Keratinocyte (primary cell): ENCODE measurements at regions not wholly inside any gene's neighbourhood (a gene's known extent, or its start where the extent isn't known, plus 50 kb on each side); places are given as distances from the start of the nearest gene placed in this dataset.

Source experiments
- DNase-seq: peaks from one replicate; pipeline ENCODE4 v3.0.0-alpha.2; 2011; ENCODE audit warnings: low read depth, missing footprints, low spot score
- FAIRE-seq: peaks from 2 replicates; lab custom pipeline; 2011; peaks lifted over from hg19 to GRCh38; lab: Jason Lieb, UNC
- H2AFZ ChIP-seq: 2 replicates; pipeline ENCODE4 v1.6.0; 2012; ENCODE audit warnings: low read length, control low read depth, inconsistent platforms; ENCODE audit not compliant: control insufficient read depth
- H3K27ac ChIP-seq: 2 replicates; pipeline ENCODE4 v1.5.1; 2011; ENCODE audit warnings: low read length; ENCODE audit not compliant: control insufficient read depth, insufficient read depth
- H3K27me3 ChIP-seq: 3 replicates; pipeline ENCODE4 v1.6.0; 2011; ENCODE audit warnings: low read length; ENCODE audit not compliant: control insufficient read depth, insufficient read depth; ENCODE audit errors: extremely low read depth
- H3K36me3 ChIP-seq, 2 experiments: 2 replicates in 1 of 2; 3 replicates in 1 of 2; pipeline ENCODE4 v1.5.1; 2011; ENCODE audit warnings: low read length in 2 of 2, mild to moderate bottlenecking in 1 of 2; ENCODE audit not compliant: control insufficient read depth in 2 of 2, insufficient read depth in 2 of 2; ENCODE audit errors: extremely low read depth in 1 of 2
- H3K4me1 ChIP-seq: 3 replicates; pipeline ENCODE4 v1.5.1; 2011; ENCODE audit warnings: low read length; ENCODE audit not compliant: control insufficient read depth, insufficient read depth; ENCODE audit errors: extremely low read depth
- H3K4me2 ChIP-seq: 3 replicates; pipeline ENCODE4 v1.6.0; 2011; ENCODE audit warnings: low read depth, low read length; ENCODE audit not compliant: control insufficient read depth, insufficient read depth; ENCODE audit errors: extremely low read depth
- H3K4me3 ChIP-seq, 3 experiments: fragments of 200-600 bp in 1 of 3; sonication (generic) in 1 of 3; 2 replicates in 2 of 3; 3 replicates in 1 of 3; pipeline ENCODE4 v1.5.1; 2011 to 2016; ENCODE audit warnings: low read length in 3 of 3, mild to moderate bottlenecking in 3 of 3, control low read depth in 2 of 3, inconsistent platforms in 1 of 3, low read depth in 1 of 3, mixed read lengths in 1 of 3, mixed run types in 1 of 3, moderate library complexity in 1 of 3; ENCODE audit not compliant: control insufficient read depth in 2 of 3, insufficient read depth in 2 of 3; ENCODE audit errors: extremely low read depth in 1 of 3
- H3K79me2 ChIP-seq: 2 replicates; pipeline ENCODE4 v1.6.0; 2012; ENCODE audit warnings: low read length; ENCODE audit not compliant: control insufficient read depth, insufficient read depth
- H3K9ac ChIP-seq: 3 replicates; pipeline ENCODE4 v1.6.0; 2011; ENCODE audit warnings: low read length; ENCODE audit not compliant: control insufficient read depth, insufficient read depth; ENCODE audit errors: extremely low read depth
- H3K9me1 ChIP-seq: 3 replicates; pipeline ENCODE4 v1.6.0; 2011; ENCODE audit warnings: low read length; ENCODE audit not compliant: control insufficient read depth, insufficient read depth; ENCODE audit errors: extremely low read depth
- H3K9me3 ChIP-seq: 2 replicates; pipeline ENCODE4 v1.5.1; 2012; ENCODE audit warnings: low read depth, low read length; ENCODE audit not compliant: control insufficient read depth
- H4K20me1 ChIP-seq: 3 replicates; pipeline ENCODE4 v1.6.0; 2011; ENCODE audit warnings: low read length; ENCODE audit not compliant: control insufficient read depth, insufficient read depth; ENCODE audit errors: extremely low read depth
- EZH2 ChIP-seq: IDR thresholded peaks from one replicate; pipeline ENCODE4 v1.6.1; 2012; ENCODE audit warnings: inconsistent platforms, mild to moderate bottlenecking, low read length, moderate library complexity
- dilution Hi-C: fragments of 300-500 bp; cut with MboI; formaldehyde crosslinking; loops from one replicate; pipeline ENCODE4 v1.7.0; 2020; ENCODE audit warnings: low sequenced_read_pairs; ENCODE audit not compliant: extremely low pct_ligation_motif_present
- TF ChIP-seq, protein P1 (sequence below), 3 experiments: IDR thresholded peaks in 1 of 3; conservative IDR thresholded peaks in 1 of 3; optimal IDR thresholded peaks in 1 of 3; 2 replicates in 2 of 3; 3 replicates in 1 of 3; pipeline versions ENCODE3 to v1.5.1; 2011; ENCODE audit warnings: low read length in 3 of 3, mild to moderate bottlenecking in 3 of 3, moderate library complexity in 2 of 3, control low read depth in 1 of 3, inconsistent platforms in 1 of 3; ENCODE audit not compliant: insufficient read depth in 2 of 3; ENCODE audit errors: extremely low read depth in 1 of 3

- Histone ChIP-seq H3K4me2 (no peak overlapping the region), H3K4me3 (no peak overlapping the region), H3K27ac (no peak overlapping the region), H3K27me3 (no peaks in the 10 kb centered on the region), H3K36me3 (no peaks in the 10 kb centered on the region), H3K9ac (no peak overlapping the region), H4K20me1 (no peaks in the 10 kb centered on the region), H2AFZ (no peak overlapping the region), H3K4me1 (no peaks in the 10 kb centered on the region), H3K9me3 (no peaks in the 10 kb centered on the region), H3K9me1 (no peaks in the 10 kb centered on the region), H3K79me2 (no peaks in the 10 kb centered on the region)
- DNase-seq (no peak), FAIRE-seq (no peak)
- no peak for TF ChIP-seq EZH2
- TF ChIP-seq, protein P1, sequence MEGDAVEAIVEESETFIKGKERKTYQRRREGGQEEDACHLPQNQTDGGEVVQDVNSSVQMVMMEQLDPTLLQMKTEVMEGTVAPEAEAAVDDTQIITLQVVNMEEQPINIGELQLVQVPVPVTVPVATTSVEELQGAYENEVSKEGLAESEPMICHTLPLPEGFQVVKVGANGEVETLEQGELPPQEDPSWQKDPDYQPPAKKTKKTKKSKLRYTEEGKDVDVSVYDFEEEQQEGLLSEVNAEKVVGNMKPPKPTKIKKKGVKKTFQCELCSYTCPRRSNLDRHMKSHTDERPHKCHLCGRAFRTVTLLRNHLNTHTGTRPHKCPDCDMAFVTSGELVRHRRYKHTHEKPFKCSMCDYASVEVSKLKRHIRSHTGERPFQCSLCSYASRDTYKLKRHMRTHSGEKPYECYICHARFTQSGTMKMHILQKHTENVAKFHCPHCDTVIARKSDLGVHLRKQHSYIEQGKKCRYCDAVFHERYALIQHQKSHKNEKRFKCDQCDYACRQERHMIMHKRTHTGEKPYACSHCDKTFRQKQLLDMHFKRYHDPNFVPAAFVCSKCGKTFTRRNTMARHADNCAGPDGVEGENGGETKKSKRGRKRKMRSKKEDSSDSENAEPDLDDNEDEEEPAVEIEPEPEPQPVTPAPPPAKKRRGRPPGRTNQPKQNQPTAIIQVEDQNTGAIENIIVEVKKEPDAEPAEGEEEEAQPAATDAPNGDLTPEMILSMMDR (optimal IDR thresholded peaks at IDR 0.05 in 1 of 3, IDR thresholded peaks at IDR 0.05 in 1 of 3, conservative IDR thresholded peaks at IDR 0.05 in 1 of 3; ENCODE audit: extremely low read depth in 1 of 3, insufficient read depth in 2 of 3, low read length in 3 of 3), result no peak
- dilution Hi-C loops, result no loop called here
Measured at GRCh38 chr9:82458296-82458695, 469.7 kb downstream of the SPATA31D1 start.

GRCh38 chr9:82466616-82467260 is 478.2 kb downstream of the SPATA31D1 start:
- Histone ChIP-seq H3K4me2 (no peak overlapping the region), H3K4me1 (no peaks in the 10 kb centered on the region), H3K36me3 (no peaks in the 10 kb centered on the region), H3K4me3 (no peak overlapping the region), H2AFZ (no peak overlapping the region), H3K9ac (no peak overlapping the region), H3K27ac (no peak overlapping the region), H3K9me3 (no peaks in the 10 kb centered on the region), H3K9me1 (no peaks in the 10 kb centered on the region), H4K20me1 (no peaks in the 10 kb centered on the region), H3K27me3 (no peaks in the 10 kb centered on the region), H3K79me2 (no peaks in the 10 kb centered on the region)
- dilution Hi-C loops, result no loop called here
- DNase-seq, result no peak
- TF ChIP-seq EZH2, result no peak
- TF ChIP-seq, protein P1 (optimal IDR thresholded peaks at IDR 0.05 in 1 of 3, IDR thresholded peaks at IDR 0.05 in 1 of 3, conservative IDR thresholded peaks at IDR 0.05 in 1 of 3; ENCODE audit: extremely low read depth in 1 of 3, insufficient read depth in 2 of 3, low read length in 3 of 3), result peak; percentile 21 to 52 (median 32)
- FAIRE-seq, result no peak
